Neural cell (in vitro differentiated cells): ENCODE measurements at regions not wholly inside any gene's neighbourhood (a gene's known extent, or its start where the extent isn't known, plus 50 kb on each side); places are given as distances from the start of the nearest gene placed in this dataset.

ENCODE experiments used
- EP300 ChIP-seq: fragments of 450-650 bp; conservative IDR thresholded peaks from 2 replicates; pipeline ENCODE4 v1.6.1; 2014; ENCODE audit warnings: antibody characterized with exemption, mild to moderate bottlenecking, moderate library complexity; ENCODE audit not compliant: poor library complexity, severe bottlenecking
- POLR2AphosphoS5 ChIP-seq: IDR thresholded peaks from 2 replicates; pipeline ENCODE4 v1.6.1; 2012
- TAF1 ChIP-seq: IDR thresholded peaks from 2 replicates; pipeline ENCODE4 v1.6.1; 2012; ENCODE audit warnings: low read depth
- TF ChIP-seq, protein P1 (sequence below): fragments of 450-650 bp; IDR thresholded peaks from 2 replicates; pipeline ENCODE4 v1.5.1; 2014; ENCODE audit warnings: antibody characterized with exemption, mild to moderate bottlenecking, moderate library complexity; ENCODE audit not compliant: poor library complexity, severe bottlenecking
- TF ChIP-seq, protein P2 (sequence below): IDR thresholded peaks from 2 replicates; pipeline ENCODE4 v1.6.1; 2012; ENCODE audit warnings: borderline replicate concordance

DNA sequence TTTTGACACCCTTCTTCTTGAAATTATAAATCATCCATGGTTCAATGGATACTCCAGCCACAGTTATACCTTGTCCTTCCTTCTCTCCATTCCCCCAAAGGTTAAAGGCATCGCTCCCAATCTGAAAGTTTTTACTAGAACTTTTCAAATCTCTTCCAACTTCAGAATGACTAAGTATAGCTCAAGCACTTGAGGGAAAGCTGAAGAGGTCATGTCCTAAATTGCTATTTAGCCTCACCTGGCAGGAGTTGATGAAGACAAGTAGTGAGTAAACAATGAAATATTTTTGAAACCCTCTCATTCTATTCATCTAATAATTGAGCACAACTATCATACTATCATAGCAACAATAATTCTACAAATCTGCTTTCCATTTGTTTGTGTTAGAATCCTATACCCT, 167.8 kb downstream of the HNMT start:
- TF ChIP-seq, protein P1, sequence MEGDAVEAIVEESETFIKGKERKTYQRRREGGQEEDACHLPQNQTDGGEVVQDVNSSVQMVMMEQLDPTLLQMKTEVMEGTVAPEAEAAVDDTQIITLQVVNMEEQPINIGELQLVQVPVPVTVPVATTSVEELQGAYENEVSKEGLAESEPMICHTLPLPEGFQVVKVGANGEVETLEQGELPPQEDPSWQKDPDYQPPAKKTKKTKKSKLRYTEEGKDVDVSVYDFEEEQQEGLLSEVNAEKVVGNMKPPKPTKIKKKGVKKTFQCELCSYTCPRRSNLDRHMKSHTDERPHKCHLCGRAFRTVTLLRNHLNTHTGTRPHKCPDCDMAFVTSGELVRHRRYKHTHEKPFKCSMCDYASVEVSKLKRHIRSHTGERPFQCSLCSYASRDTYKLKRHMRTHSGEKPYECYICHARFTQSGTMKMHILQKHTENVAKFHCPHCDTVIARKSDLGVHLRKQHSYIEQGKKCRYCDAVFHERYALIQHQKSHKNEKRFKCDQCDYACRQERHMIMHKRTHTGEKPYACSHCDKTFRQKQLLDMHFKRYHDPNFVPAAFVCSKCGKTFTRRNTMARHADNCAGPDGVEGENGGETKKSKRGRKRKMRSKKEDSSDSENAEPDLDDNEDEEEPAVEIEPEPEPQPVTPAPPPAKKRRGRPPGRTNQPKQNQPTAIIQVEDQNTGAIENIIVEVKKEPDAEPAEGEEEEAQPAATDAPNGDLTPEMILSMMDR = no peak
- no peak for TF ChIP-seq TAF1
- no peak for TF ChIP-seq POLR2AphosphoS5
- TF ChIP-seq, protein P2, sequence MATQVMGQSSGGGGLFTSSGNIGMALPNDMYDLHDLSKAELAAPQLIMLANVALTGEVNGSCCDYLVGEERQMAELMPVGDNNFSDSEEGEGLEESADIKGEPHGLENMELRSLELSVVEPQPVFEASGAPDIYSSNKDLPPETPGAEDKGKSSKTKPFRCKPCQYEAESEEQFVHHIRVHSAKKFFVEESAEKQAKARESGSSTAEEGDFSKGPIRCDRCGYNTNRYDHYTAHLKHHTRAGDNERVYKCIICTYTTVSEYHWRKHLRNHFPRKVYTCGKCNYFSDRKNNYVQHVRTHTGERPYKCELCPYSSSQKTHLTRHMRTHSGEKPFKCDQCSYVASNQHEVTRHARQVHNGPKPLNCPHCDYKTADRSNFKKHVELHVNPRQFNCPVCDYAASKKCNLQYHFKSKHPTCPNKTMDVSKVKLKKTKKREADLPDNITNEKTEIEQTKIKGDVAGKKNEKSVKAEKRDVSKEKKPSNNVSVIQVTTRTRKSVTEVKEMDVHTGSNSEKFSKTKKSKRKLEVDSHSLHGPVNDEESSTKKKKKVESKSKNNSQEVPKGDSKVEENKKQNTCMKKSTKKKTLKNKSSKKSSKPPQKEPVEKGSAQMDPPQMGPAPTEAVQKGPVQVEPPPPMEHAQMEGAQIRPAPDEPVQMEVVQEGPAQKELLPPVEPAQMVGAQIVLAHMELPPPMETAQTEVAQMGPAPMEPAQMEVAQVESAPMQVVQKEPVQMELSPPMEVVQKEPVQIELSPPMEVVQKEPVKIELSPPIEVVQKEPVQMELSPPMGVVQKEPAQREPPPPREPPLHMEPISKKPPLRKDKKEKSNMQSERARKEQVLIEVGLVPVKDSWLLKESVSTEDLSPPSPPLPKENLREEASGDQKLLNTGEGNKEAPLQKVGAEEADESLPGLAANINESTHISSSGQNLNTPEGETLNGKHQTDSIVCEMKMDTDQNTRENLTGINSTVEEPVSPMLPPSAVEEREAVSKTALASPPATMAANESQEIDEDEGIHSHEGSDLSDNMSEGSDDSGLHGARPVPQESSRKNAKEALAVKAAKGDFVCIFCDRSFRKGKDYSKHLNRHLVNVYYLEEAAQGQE = no peak
- no peak for TF ChIP-seq EP300
